ENCODE measurements at regions not wholly inside any gene's neighbourhood (a gene's known extent, or its start where the extent isn't known, plus 50 kb on each side); places are given as distances from the start of the nearest gene placed in this dataset.

DNA sequence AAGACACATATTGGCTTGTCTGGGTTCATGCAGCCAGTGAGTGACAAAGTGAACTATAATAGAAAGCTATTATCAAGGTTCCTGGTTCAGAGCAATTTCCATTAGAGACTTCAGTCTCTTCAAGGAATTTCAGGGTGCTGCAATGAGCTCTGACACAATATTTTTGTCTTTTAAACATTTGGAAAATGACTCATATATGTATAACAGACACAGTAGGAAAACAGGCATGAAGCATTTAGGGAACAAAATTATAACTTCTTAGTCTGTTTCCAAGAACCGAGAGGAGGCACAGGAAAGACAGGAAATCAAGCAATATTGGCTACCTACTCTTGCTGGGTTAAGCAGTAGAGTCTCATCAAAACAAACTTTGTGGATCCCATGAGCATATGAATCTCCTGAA is 170.4 kb downstream of the PTPRC start:
- Histone ChIP-seq H3K9me3 (ENCODE audit: control insufficient read depth, low read length) (peaks cover 5% of the 10 kb centered on the region), H3K23ac (ENCODE audit: low read length in 2 of 2) (no peak overlapping the region), H4K8ac (ENCODE audit: low read length) (no peak overlapping the region), H3K79me1 (replicated peaks; ENCODE audit: low read length, poor library complexity, severe bottlenecking) (peaks cover 3% of the 10 kb centered on the region), H3K27me3 (ENCODE audit: control insufficient read depth in 1 of 2, insufficient read depth in 1 of 2, low read length in 2 of 2) (no peaks in the 10 kb centered on the region), H3K18ac (ENCODE audit: low read depth in 1 of 2, low read length in 2 of 2) (no peak overlapping the region), H3K27ac (ENCODE audit: low read length, poor library complexity, severe bottlenecking) (no peak overlapping the region), H2BK15ac (ENCODE audit: low read depth, poor library complexity, severe bottlenecking) (no peak overlapping the region), H2BK120ac (ENCODE audit: low read depth, low read length) (no peak overlapping the region), H3K36me3 (ENCODE audit: control insufficient read depth in 1 of 2, insufficient read depth in 2 of 2, low read depth in 1 of 2, low read length in 2 of 2) (no peaks in the 10 kb centered on the region), H3K4ac (ENCODE audit: low read depth in 1 of 2, low read length in 2 of 2) (no peak overlapping the region), H3K4me2 (ENCODE audit: low read length, poor library complexity, severe bottlenecking) (no peak overlapping the region), H3K4me3 (ENCODE audit: insufficient read depth in 1 of 2, low read depth in 1 of 2, low read length in 2 of 2) (no peak overlapping the region), H4K91ac (ENCODE audit: low read length) (no peak overlapping the region), H2BK5ac (ENCODE audit: low read depth, low read length, poor library complexity, severe bottlenecking) (no peak overlapping the region), H3K4me1 (ENCODE audit: control insufficient read depth, insufficient read depth, low read depth, low read length) (no peaks in the 10 kb centered on the region), H2BK12ac (ENCODE audit: low read length in 2 of 2) (no peak overlapping the region), H2AFZ (ENCODE audit: low read depth, low read length) (no peak overlapping the region), H2AK5ac (ENCODE audit: low read length, severe bottlenecking) (no peak overlapping the region), H3K14ac (ENCODE audit: low read length in 2 of 2) (no peak overlapping the region), H3K9ac (ENCODE audit: low read length) (no peak overlapping the region)
- 81% methylated on average over 1 of the region's 1 CpG for WGBS
- DNase-seq, result peak; percentile 42

DNA sequence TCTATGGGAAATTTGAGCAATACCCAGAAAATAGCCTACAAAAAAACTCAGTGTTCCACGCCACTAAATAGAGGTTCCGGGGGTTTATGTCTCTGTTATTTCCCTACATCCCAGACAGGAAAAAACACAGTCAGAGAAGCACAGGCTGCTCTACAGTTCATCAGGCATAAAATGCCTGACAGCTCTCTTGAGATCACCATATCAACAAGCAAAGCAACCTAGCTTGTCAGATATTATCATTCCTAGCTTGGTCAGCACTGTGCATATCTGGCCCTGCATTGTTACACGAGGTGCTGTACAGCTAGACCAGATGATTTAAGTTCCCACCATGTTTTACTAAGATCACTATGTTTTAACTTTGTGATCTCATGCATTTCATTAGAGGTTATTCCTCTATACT is 172.6 kb downstream of the PTPRC start:
- H2AFZ ChIP-seq (ENCODE audit: low read depth, low read length), result no peak overlapping the region
- no peak overlapping the region for H3K4me3 ChIP-seq (ENCODE audit: insufficient read depth in 1 of 2, low read depth in 1 of 2, low read length in 2 of 2)
- no peaks in the 10 kb centered on the region for H3K36me3 ChIP-seq (ENCODE audit: control insufficient read depth in 1 of 2, insufficient read depth in 2 of 2, low read depth in 1 of 2, low read length in 2 of 2)
- H3K9me3 ChIP-seq (ENCODE audit: control insufficient read depth, low read length), result peaks cover 17% of the 10 kb centered on the region
- no peak overlapping the region for H3K4ac ChIP-seq (ENCODE audit: low read depth in 1 of 2, low read length in 2 of 2)
- H3K4me2 ChIP-seq (ENCODE audit: low read length, poor library complexity, severe bottlenecking), result no peak overlapping the region
- H3K27me3 ChIP-seq (ENCODE audit: control insufficient read depth in 1 of 2, insufficient read depth in 1 of 2, low read length in 2 of 2), result no peaks in the 10 kb centered on the region
- no peak overlapping the region for H2AK5ac ChIP-seq (ENCODE audit: low read length, severe bottlenecking)
- 64% methylated on average over 3 of the region's 3 CpGs for WGBS
- H3K14ac ChIP-seq (ENCODE audit: low read length in 2 of 2), result no peak overlapping the region
- H4K8ac ChIP-seq (ENCODE audit: low read length), result no peak overlapping the region
- no peak overlapping the region for H2BK120ac ChIP-seq (ENCODE audit: low read depth, low read length)
- peak overlapping the region in 1 of 2 experiments; percentile 57 for H3K18ac ChIP-seq (ENCODE audit: low read depth in 1 of 2, low read length in 2 of 2)
- no peak overlapping the region for H2BK12ac ChIP-seq (ENCODE audit: low read length in 2 of 2)
- H3K4me1 ChIP-seq (ENCODE audit: control insufficient read depth, insufficient read depth, low read depth, low read length), result no peaks in the 10 kb centered on the region
- no peak overlapping the region for H3K9ac ChIP-seq (ENCODE audit: low read length)
- no peak for DNase-seq
- H3K23ac ChIP-seq (ENCODE audit: low read length in 2 of 2), result no peak overlapping the region
- no peak overlapping the region for H2BK5ac ChIP-seq (ENCODE audit: low read depth, low read length, poor library complexity, severe bottlenecking)
- H3K79me1 ChIP-seq (replicated peaks; ENCODE audit: low read length, poor library complexity, severe bottlenecking), result peaks cover 3% of the 10 kb centered on the region
- H2BK15ac ChIP-seq (ENCODE audit: low read depth, poor library complexity, severe bottlenecking), result no peak overlapping the region
- no peak overlapping the region for H4K91ac ChIP-seq (ENCODE audit: low read length)
- no peak overlapping the region for H3K27ac ChIP-seq (ENCODE audit: low read length, poor library complexity, severe bottlenecking)

DNA sequence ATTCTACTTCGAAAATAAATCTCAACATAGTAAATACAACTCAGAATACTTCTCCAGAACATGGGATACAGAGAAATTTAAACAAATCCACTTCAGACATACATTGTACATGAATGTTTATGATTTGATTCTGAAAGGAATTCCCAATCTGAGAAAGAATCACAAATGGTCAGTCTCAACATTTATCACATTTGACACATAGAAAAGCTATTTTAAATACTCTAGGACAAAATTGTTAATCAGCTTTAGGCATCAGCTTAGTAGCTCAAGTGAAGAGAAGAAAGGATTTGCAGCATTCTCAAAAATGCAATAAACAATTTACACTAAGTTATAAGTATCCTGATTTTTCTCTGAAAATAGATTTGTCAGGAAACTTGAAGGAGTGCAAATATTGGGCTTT is 184.8 kb downstream of the PTPRC start:
- H4K8ac ChIP-seq (ENCODE audit: low read length), result no peak overlapping the region
- no peak overlapping the region for H2BK120ac ChIP-seq (ENCODE audit: low read depth, low read length)
- 100% methylated on average over 1 of the region's 1 CpG for WGBS
- H3K4me1 ChIP-seq (ENCODE audit: control insufficient read depth, insufficient read depth, low read depth, low read length), result no peaks in the 10 kb centered on the region
- H3K4ac ChIP-seq (ENCODE audit: low read depth in 1 of 2, low read length in 2 of 2), result no peak overlapping the region
- peaks cover 0 to 9% of the 10 kb centered on the region in 2 experiments for H3K36me3 ChIP-seq (ENCODE audit: control insufficient read depth in 1 of 2, insufficient read depth in 2 of 2, low read depth in 1 of 2, low read length in 2 of 2)
- no peak overlapping the region for H3K4me2 ChIP-seq (ENCODE audit: low read length, poor library complexity, severe bottlenecking)
- no peak overlapping the region for H2AFZ ChIP-seq (ENCODE audit: low read depth, low read length)
- no peak overlapping the region for H2BK5ac ChIP-seq (ENCODE audit: low read depth, low read length, poor library complexity, severe bottlenecking)
- no peak overlapping the region for H3K4me3 ChIP-seq (ENCODE audit: insufficient read depth in 1 of 2, low read depth in 1 of 2, low read length in 2 of 2)
- no peak overlapping the region for H2BK12ac ChIP-seq (ENCODE audit: low read length in 2 of 2)
- H3K27ac ChIP-seq (ENCODE audit: low read length, poor library complexity, severe bottlenecking), result no peak overlapping the region
- no peaks in the 10 kb centered on the region for H3K27me3 ChIP-seq (ENCODE audit: control insufficient read depth in 1 of 2, insufficient read depth in 1 of 2, low read length in 2 of 2)
- H4K91ac ChIP-seq (ENCODE audit: low read length), result no peak overlapping the region
- H3K14ac ChIP-seq (ENCODE audit: low read length in 2 of 2), result no peak overlapping the region
- H3K23ac ChIP-seq (ENCODE audit: low read length in 2 of 2), result no peak overlapping the region
- DNase-seq, result no peak
- H3K18ac ChIP-seq (ENCODE audit: low read depth in 1 of 2, low read length in 2 of 2), result no peak overlapping the region
- H2BK15ac ChIP-seq (ENCODE audit: low read depth, poor library complexity, severe bottlenecking), result no peak overlapping the region
- H3K79me1 ChIP-seq (replicated peaks; ENCODE audit: low read length, poor library complexity, severe bottlenecking), result no peaks in the 10 kb centered on the region
- H2AK5ac ChIP-seq (ENCODE audit: low read length, severe bottlenecking), result no peak overlapping the region
- H3K9me3 ChIP-seq (ENCODE audit: control insufficient read depth, low read length), result no peaks in the 10 kb centered on the region
- H3K9ac ChIP-seq (ENCODE audit: low read length), result no peak overlapping the region

GRCh38 chr1:198825254-198825653 is 186.4 kb downstream of the PTPRC start:
- H3K23ac ChIP-seq (ENCODE audit: low read length in 2 of 2), result no peak overlapping the region
- no peak overlapping the region for H3K4ac ChIP-seq (ENCODE audit: low read depth in 1 of 2, low read length in 2 of 2)
- DNase-seq, result no peak
- no peak overlapping the region for H3K9ac ChIP-seq (ENCODE audit: low read length)
- H3K27me3 ChIP-seq (ENCODE audit: control insufficient read depth in 1 of 2, insufficient read depth in 1 of 2, low read length in 2 of 2), result no peaks in the 10 kb centered on the region
- H3K18ac ChIP-seq (ENCODE audit: low read depth in 1 of 2, low read length in 2 of 2), result no peak overlapping the region
- H2BK5ac ChIP-seq (ENCODE audit: low read depth, low read length, poor library complexity, severe bottlenecking), result no peak overlapping the region
- H3K4me3 ChIP-seq (ENCODE audit: insufficient read depth in 1 of 2, low read depth in 1 of 2, low read length in 2 of 2), result no peak overlapping the region
- peaks cover 0 to 9% of the 10 kb centered on the region in 2 experiments for H3K36me3 ChIP-seq (ENCODE audit: control insufficient read depth in 1 of 2, insufficient read depth in 2 of 2, low read depth in 1 of 2, low read length in 2 of 2)
- no peak overlapping the region for H2BK15ac ChIP-seq (ENCODE audit: low read depth, poor library complexity, severe bottlenecking)
- no peak overlapping the region for H2BK12ac ChIP-seq (ENCODE audit: low read length in 2 of 2)
- H3K4me1 ChIP-seq (ENCODE audit: control insufficient read depth, insufficient read depth, low read depth, low read length), result peaks cover 2% of the 10 kb centered on the region
- H3K4me2 ChIP-seq (ENCODE audit: low read length, poor library complexity, severe bottlenecking), result no peak overlapping the region
- peaks cover 2% of the 10 kb centered on the region for H3K79me1 ChIP-seq (replicated peaks; ENCODE audit: low read length, poor library complexity, severe bottlenecking)
- H2AK5ac ChIP-seq (ENCODE audit: low read length, severe bottlenecking), result no peak overlapping the region
- H2AFZ ChIP-seq (ENCODE audit: low read depth, low read length), result no peak overlapping the region
- no peak overlapping the region for H2BK120ac ChIP-seq (ENCODE audit: low read depth, low read length)
- H3K9me3 ChIP-seq (ENCODE audit: control insufficient read depth, low read length), result no peaks in the 10 kb centered on the region
- WGBS, result no CpG with 5 or more reads among the region's 1 CpG
- no peak overlapping the region for H3K14ac ChIP-seq (ENCODE audit: low read length in 2 of 2)
- no peak overlapping the region for H4K8ac ChIP-seq (ENCODE audit: low read length)
- no peak overlapping the region for H4K91ac ChIP-seq (ENCODE audit: low read length)
- H3K27ac ChIP-seq (ENCODE audit: low read length, poor library complexity, severe bottlenecking), result no peak overlapping the region

Measured in mesenchymal stem cell (in vitro differentiated cells and primary cell).